ENCODE measurements at regions not wholly inside any gene's neighbourhood (a gene's known extent, or its start where the extent isn't known, plus 50 kb on each side); places are given as distances from the start of the nearest gene placed in this dataset.

- CTCF ChIA-PET = no interaction called here
- no peak for DNase-seq (ENCODE audit: low read depth)
- TF ChIP-seq CTCF (IDR thresholded peaks at IDR 0.05; ENCODE audit: insufficient read depth, low read depth, low read length) = no peak
Measured at GRCh38 chr19:29031216-29031615, 181.7 kb downstream of the UQCRFS1 start.

GRCh38 chr19:29029268-29029958 lies 183.5 kb downstream of the UQCRFS1 start:
- Histone ChIP-seq H3K4me3 (ENCODE audit: low read depth, low read length) (no peak overlapping the region), H3K36me3 (ENCODE audit: control insufficient read depth, insufficient read depth, low read length) (no peaks in the 10 kb centered on the region), H3K27me3 (ENCODE audit: control insufficient read depth, insufficient read depth, low read length) (no peaks in the 10 kb centered on the region; the same call in 1 of the 2 replicates)
- ChIA-PET POLR2A (no interaction called here), CTCF (interaction anchor here (1.3 kb wide), 1 partner anchor 292 kb away, joined by 3 read pairs; no protein-coding TSS in a partner anchor)
- no peak for TF ChIP-seq CTCF (IDR thresholded peaks at IDR 0.05; ENCODE audit: insufficient read depth, low read depth, low read length)
- no peak for DNase-seq (ENCODE audit: low read depth)

More at GRCh38 chr19:29031216-29031615, 181.7 kb downstream of the UQCRFS1 start:
- no peaks in the 10 kb centered on the region; the same call in 1 of the 2 replicates for H3K27me3 ChIP-seq (ENCODE audit: control insufficient read depth, insufficient read depth, low read length)
- no peaks in the 10 kb centered on the region for H3K36me3 ChIP-seq (ENCODE audit: control insufficient read depth, insufficient read depth, low read length)
- POLR2A ChIA-PET = no interaction called here
- no peak overlapping the region for H3K4me3 ChIP-seq (ENCODE audit: low read depth, low read length)

GRCh38 chr19:29022599-29022998 lies 190.4 kb downstream of the UQCRFS1 start:
- ChIA-PET CTCF (no interaction called here), POLR2A (no interaction called here)
- Histone ChIP-seq H3K27me3 (ENCODE audit: control insufficient read depth, insufficient read depth, low read length) (peaks cover 3% of the 10 kb centered on the region; the same call in 1 of the 2 replicates), H3K36me3 (ENCODE audit: control insufficient read depth, insufficient read depth, low read length) (no peaks in the 10 kb centered on the region), H3K4me3 (ENCODE audit: low read depth, low read length) (no peak overlapping the region)
- no peak for TF ChIP-seq CTCF (IDR thresholded peaks at IDR 0.05; ENCODE audit: insufficient read depth, low read depth, low read length)
- no peak for DNase-seq (ENCODE audit: low read depth)

- Histone ChIP-seq H3K36me3 (ENCODE audit: control insufficient read depth, insufficient read depth, low read length) (no peaks in the 10 kb centered on the region), H3K4me3 (ENCODE audit: low read depth, low read length) (no peak overlapping the region), H3K27me3 (ENCODE audit: control insufficient read depth, insufficient read depth, low read length) (peaks cover 3% of the 10 kb centered on the region; the same call in 1 of the 2 replicates)
- DNase-seq (ENCODE audit: low read depth) = no peak
- CTCF ChIA-PET = no interaction called here
- POLR2A ChIA-PET = no interaction called here
- no peak for TF ChIP-seq CTCF (IDR thresholded peaks at IDR 0.05; ENCODE audit: insufficient read depth, low read depth, low read length)
Measured at GRCh38 chr19:29022165-29022564, 190.8 kb downstream of the UQCRFS1 start.

GRCh38 chr19:29021232-29021916 lies 191.6 kb downstream of the UQCRFS1 start:
- Histone ChIP-seq H3K36me3 (ENCODE audit: control insufficient read depth, insufficient read depth, low read length) (no peaks in the 10 kb centered on the region), H3K4me3 (ENCODE audit: low read depth, low read length) (no peak overlapping the region), H3K27me3 (ENCODE audit: control insufficient read depth, insufficient read depth, low read length) (peaks cover 4% of the 10 kb centered on the region; the same call in 1 of the 2 replicates)
- POLR2A ChIA-PET = no interaction called here
- CTCF ChIA-PET = no interaction called here
- no peak for DNase-seq (ENCODE audit: low read depth)
- no peak for TF ChIP-seq CTCF (IDR thresholded peaks at IDR 0.05; ENCODE audit: insufficient read depth, low read depth, low read length)

All from BJ (cell line).